NCI-H187 treated with DMSO at 0.1 percent for 48 hours (cell line): ENCODE measurements at regions not wholly inside any gene's neighbourhood (a gene's known extent, or its start where the extent isn't known, plus 50 kb on each side); places are given as distances from the start of the nearest gene placed in this dataset.
"Not testable (repeated sequence)": the region's sequence is repeated elsewhere in the genome, so short reads cannot be mapped to it uniquely, and the experiment has no call there.

Experiments
- DNase-seq: peaks from one replicate; lab custom pipeline; 2025; lab: John Stamatoyannopoulos, UW

DNA sequence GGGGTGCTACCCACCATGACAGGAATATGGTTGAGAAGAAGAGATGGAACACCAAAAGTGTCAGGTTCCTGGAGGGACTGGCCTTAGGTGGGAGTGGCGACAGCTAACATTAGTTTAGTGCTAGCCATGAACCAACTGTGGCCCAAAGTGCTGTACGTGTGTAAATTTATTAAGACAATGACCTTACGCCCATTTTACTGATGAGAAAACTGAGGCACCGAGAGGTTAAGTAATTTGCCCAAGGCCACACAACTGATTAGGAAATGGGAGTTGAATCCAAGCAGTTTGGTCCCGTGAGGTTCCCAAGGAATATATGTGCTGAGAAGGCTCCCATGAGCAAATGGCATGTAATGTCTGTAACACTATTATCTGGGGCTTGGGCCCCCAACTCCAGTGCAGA, 109.5 kb upstream of the SLC1A4 start:
- no peak for DNase-seq

DNA sequence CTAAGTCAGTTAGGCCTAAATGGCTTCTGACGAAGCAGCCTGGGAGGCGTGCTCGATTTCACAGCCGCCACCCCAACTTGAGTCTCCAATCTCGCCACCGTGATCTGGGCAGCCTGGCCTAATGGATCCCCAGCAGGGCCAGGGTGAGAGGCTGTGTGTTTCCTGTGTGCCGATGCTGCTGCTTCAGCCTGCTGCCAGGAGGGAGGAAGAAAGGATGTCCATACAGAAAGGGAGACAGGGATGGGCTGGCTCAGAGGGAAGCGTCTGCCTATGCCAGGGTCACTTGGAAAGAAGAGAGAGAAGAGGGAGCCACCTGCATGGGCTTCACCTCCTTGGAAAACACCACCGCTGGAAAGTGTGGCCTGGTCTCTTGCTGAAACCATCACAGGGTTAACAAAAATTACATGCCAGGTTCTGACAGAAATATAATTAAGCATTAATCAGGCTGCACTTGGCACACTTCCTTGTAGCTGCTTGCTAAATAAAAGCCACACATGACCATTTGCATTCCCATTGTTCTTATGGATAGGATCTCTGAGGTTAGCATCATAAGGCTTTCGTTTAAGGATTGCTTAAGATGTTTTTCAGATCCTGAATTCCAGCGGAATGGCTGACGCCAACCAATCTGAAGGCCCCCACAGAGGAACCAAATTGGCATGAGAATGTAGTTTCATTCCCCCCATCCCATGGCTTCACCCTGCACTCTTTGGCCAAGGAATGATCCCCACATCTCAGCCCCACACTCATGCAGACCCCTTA, 108.8 kb upstream of the SLC1A4 start:
- no peak for DNase-seq

DNA sequence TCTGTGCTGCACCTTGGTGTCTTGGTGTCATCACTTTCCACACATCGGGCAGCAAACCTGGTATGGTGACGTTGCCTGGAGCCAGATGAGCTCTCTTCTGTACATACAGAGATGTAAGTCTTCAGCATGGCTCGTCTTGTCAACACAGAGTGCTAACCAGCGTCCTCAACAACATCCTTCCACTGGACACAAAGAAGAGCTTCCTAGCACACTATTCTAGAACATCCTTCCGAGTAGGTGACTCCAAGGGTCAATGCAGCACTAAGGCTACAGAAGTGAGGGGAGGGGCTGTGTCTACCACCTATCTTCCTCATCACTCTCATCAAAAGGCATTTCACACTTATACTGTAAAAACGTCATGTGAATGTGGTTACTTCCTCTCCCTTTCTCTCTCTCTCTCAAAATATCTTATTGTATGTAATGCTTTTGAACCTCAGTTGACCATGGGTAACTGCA, 108.1 kb upstream of the SLC1A4 start:
- DNase-seq, result no peak

DNA sequence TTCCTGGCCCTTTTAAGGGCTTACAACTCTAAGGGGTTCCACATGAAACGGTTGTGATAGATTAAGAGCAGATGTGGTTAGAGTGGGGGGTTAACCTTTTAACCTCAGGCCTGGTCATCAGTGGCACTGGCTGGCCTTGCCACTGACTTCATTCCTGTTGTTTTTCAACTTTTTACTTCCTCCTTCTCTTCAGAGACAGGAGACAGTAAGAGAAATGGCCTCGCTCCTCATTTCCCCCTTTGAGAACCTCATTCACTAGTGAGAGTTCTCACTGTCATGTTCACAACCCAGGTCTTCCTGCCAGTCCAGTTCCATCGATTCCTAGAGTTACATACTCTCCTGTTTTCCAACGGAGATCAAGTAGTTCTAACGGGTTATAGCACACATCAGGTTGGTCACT, 101.6 kb upstream of the SLC1A4 start:
- no peak for DNase-seq

DNA sequence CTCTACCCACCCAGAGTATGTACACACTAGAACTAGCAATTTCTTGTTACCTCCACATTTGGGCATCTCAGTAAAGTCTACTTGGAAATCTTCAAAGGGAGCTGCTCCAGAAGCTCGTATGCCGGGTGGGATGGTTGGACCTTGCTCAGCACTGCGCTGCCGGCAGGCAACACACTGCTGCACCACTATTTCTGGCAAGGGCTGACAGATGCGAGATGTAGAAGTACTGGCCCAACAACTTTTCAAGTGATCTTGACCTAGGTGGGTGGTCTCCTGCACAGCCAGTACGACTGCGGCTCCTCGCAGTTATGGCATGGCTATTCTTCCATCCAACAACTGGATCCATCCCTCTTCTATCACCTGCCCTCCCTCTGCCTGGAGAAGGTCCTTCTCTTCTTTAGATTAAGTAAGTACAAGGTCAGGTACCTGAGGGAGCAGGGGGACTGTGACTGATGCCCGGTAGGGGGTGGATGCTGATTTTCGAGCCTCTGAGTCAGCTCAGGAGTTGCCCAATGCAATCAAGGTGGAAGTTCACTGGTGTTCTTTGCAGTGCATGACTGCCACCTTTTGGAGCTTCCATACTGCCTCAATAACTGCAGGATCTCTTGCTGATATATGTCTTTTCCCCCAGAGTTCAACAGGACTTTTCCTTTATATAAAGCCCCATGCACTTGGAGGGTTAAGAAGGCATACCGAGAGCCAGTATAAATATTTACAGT, 100.4 kb upstream of the SLC1A4 start:
- DNase-seq, result no peak

DNA sequence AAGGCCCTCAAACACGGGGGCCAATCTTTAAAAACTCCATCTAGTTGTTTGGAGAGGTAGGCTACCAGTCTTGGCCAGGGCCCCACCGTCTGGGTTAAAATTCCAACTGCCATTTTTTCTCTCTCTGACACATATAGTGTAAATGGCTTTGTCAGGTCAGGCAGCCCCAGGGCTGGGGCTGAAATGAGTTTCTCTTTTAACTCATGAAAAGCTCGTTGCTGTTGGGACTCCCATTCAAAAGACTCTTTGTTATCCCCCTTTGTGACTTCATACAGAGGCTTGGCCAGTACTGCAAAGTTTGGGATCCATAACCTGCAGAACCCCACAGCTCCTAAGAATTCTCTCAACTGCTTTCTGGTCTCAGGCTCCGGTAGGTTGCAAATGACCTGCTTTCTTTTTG, 99.4 kb upstream of the SLC1A4 start:
- no peak for DNase-seq

DNA sequence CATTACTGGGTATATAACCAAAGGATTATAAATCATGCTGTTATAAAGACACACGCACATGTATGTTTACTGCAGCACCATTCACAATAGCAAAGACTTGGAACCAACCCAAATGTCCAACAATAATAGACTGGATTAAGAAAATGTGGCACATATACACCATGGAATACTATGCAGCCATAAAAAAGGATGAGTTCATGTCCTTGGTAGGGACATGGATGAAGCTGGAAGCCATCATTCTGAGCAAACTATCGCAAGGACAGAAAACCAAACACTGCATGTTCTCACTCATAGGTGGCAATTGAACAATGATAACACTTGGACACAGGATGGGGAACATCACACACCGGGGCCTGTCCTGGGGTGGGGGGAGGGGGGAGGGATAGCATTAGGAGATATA, 92.6 kb upstream of the SLC1A4 start:
- DNase-seq, result not testable (repeated sequence)

DNA sequence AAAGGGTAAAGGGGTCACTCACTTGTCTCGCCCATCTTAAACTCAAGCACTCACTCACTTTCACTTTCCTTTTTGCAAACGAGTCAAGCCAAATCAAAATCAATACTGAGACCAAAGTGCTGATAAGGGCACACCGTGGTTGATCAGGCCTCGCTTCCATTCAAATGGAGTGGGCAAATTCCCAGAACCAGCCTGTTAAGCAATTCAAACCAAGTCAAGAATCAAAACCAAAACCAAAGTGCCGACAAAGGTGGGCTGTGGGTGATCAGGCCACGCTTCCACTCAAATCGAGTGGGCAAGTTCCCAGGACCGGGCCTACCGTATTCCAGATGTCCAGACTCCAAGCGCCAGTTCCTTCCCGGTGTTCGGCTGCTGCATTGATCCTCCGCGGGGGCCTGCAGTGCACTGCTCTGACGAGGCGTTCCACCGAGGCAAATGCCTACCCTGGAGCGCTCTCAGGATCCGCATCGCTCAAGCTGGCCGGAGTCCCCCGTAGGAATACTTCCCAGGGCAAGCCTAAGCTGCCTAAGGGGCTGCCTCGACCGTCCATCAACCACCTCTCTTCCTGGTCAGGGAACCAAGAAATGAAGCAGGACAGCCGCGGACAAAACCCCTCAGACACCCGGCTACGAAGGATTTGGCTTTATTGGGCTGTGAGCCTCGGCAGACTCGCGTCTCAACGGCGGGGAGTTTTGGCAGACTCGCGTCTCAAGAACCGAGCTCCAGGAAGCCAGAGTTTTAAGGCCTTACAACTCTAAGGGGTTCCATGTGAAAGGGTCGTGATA, 89.9 kb upstream of the SLC1A4 start:
- no peak for DNase-seq

DNA sequence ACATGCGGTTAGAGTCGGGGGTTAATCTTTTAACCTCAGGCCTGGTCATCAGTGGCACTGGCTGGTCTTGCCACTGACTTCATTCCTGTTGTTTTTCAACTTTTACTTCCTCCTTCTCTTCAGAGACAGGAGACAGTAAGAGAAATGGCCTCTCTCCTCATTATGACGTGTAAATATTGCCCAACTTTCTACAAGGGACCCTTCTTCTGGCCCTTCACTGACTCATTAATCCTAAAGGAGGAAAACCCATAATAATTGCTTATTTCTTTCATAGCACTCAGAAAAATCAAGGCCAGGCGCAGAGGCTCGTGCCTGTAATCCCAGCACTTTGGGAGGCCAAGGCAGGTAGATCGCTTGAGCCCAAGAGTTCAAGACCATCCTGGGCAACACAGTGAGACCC, 89.3 kb upstream of the SLC1A4 start:
- not testable (repeated sequence) for DNase-seq

DNA sequence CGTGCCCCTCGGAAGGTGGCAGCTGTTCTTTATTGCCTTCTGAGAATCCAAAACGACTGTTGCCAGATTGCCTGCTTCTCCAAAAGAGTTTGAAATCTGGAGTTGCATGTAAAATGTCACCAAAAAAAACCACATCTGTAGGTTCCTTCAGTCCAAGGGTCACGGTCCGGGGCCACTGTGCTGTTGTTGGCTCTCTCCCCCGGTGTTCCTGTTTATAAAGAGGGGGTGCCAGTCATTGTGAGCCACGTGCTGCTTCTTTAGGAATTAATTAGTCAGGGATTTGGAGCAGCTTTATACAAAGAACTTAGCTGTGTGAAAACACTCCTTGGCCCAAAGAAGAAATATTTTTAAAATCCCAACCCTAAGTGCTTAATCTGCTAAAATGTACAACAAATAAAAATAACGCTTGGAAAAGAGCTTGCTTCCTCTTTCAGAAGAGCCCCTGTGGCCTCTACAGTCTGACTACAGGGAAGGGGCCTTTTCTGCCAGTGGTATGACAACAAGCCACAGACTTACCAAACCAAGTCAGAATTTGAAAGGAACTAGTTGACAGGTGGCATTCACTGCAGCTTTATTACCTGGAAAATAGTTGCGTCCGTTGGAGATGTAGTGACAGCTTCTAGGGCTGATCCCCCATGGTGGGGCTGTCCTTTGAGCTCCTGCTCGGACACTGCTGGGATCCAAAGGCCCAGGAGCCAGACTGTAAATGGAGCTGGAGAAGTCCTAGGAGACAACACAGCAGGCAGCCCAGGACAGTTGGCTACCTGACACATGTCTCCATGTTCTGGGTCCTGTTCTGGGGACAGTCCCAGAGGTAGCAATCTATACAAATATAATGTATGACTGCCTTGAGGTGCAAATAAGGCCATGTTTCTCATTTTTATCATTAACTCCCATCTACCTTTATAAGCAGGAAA, 84.5 kb upstream of the SLC1A4 start:
- DNase-seq, result no peak

DNA sequence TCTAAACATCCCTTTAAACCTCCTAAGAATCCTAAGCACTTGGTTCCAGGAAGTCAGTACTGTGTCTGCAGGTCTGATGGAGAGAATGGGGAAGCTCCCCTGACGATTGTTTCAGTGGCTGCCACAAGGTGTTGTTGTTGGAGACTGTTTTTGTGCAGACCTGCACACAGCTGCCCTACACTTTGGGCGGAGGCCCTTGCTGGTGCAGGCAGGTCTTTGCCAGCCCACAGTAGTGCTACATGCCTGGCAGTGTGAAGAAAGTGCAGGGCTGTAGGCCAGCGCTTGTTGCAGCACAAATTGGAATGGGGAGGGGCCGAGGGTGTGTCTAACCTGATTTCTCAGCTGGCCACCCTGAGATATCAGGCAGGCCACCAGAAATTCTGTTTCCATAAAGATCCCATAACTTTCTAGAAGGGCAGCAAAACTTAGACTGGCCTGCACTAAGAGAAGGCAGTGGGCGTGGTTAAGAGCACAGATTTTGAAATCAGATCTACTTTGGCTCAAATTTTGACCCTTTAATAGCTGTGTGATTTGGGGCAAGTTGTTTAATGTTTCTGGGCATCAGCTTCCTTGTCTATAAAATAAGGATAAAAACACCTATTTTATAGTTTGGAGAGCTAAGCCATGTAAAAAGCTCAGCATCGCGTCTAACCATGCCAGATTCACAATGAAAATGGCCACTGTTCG, 83.7 kb upstream of the SLC1A4 start:
- no peak for DNase-seq

DNA sequence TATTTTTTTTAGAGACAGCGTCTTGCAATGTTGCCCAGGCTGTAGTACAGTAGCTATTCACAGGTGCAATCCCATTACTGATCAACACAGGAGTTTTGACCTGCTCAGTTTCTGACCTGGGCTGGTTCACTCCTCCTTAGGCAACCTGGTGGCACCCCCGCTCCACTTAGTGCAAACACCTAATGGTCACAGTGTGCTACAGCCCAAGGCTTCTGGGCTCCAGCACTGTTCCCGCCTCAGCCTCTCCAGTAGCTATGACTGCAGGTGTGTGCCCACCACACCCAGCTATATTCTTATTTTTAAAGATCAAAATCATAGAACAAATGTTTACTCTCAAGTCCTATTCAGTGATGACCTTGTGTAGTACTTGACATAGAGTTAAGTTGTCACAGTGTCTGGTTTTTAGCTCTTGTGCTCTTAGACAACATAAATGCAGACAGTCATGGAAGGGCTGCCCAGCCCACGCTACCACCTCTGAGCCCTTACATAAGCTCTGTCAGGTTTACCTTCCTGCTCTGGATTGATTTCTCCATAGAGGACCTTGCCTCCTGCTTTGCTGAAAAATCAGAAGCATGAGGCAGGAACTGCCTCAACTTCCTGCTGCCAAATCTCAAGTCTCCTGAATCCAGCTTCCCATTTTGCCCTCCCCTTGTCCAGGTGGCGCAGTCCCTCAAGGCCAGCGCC, 82.2 kb upstream of the SLC1A4 start:
- no peak for DNase-seq

DNA sequence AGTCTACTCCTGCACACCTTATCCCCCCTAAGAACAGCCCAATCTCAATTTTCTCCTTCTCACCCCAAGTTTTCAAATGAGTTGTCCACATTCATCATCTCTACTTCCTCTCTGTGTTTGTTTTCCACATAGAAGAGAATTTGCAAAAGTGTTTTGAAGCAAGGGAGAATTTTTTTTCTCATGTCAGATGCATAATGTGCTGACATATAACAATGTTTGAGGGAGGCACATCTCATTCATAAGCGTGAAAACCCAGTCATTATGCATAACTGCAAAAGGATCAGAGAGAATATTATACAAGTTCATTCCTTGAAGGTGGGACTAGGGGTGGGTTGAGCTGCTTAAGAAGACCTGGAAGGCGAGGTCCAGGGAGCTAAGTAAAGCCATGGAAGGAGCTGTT, 80.8 kb upstream of the SLC1A4 start:
- DNase-seq, result no peak

DNA sequence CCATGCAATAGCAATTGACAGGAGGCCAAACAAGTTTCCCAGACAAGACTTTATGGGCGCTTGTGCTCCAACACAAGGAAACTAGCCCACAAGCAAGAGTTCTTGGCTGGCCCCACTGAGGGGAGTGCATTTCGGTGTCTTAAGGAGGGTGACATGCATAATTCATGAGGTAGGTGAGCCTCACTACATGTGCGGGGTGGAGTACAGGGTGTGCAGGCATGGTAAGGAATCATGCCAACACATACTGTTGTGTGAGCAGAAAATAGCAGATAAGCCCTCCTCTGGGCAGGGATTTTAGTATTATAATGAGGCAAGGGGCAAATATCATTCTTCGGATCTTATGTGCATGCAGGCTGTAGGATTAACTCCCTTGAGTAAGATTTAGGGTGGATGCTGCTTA, 78.7 kb upstream of the SLC1A4 start:
- no peak for DNase-seq

DNA sequence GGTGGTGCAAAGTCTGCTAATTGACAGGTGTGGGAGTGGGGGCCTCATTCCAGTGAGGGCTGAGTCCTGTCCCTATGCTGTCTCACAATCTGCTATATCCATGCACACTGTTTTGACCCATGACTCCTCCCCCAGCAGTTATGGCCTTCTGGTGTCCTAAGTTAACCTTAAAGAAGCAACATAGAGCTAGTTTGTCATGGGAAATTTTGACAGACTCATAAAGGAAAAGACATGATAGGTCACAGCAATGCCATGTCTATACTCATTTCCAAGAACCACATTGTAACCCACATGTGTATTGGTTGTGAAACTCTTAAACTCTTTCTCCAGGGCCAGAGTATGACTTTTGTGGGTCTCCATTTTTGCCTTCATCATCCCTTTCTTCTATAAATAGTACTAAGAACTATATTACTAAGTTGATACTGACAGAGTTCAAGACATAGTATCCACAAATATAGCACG, 78.2 kb upstream of the SLC1A4 start:
- DNase-seq, result no peak

DNA sequence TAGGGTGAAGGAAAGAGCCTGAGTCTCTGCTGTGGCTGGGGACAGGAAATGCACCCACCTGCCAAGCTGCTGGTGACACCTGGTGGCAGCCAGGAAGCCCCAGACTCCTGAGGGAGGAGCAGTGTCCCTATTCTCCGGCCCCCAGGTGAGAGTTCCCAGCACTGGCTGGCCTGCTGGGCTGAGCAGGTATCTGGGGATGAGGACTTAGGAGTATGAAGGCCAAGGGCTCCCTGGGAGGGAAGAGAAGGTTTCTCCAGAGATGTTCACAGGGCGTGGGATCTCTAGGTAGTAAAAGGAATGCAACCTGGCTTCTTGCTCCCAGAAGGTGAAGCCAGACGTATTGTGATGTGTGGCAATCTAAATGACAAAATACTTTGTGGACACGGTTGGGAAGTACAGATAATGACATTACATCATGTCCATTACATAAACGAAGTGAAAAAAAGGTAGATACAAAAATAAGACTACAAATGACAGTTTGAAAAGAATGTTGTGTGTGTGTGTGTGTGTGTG, 75.8 kb upstream of the SLC1A4 start:
- no peak for DNase-seq

DNA sequence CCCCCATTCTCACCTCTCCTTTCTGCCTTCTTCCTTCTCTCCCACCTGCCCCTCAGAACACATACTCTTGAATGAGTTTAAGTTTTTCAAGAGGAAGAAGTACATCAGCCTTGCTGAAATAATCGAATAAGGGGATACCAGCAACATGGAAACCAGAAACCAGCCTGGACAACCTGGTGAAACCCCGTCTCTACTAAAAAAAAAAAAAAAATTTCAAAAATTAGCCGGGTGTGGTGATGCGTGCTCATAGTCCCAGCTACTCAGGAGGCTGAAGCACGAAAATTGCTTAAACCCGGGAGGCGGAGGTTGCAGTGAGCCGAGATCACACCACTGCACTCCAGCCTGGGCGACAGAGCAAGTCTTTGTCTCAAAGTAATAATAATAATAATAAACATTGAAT, 75.0 kb upstream of the SLC1A4 start:
- DNase-seq, result no peak

DNA sequence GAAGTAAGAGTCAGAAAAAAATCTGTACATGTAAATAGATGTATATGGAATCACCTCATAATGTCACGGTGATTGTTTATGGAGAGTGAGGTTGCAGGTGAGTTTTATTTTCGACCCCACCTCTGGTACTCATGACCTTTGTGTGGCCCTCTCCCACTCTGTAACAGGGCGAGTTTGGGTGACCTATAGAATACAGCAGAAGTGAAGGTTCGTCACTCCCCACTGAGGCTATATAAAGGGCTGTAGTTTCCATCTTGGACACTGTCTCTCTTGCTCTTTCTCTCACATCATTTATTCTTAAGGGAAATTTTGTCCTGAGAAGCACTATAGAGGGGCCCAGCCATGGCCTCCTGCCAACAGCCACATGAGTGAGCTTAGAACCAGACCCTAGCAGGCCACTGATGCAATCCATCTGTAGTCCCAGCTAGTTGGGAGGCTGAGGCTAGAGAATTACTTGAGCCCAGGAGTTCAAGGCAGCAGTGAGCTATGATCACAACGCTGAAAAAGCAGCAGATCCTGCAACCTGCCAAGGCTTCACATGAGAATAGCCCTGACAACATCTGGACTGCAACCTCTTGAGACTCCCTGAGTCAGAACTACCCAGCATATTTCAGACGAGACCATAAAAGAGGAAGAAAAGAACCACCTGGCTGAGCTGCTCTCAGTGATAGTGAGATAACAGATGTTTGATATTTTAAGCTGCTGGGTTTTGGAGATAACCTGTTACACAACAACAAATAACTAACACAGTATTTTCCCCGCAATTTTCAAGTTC, 74.3 kb upstream of the SLC1A4 start:
- DNase-seq, result no peak

DNA sequence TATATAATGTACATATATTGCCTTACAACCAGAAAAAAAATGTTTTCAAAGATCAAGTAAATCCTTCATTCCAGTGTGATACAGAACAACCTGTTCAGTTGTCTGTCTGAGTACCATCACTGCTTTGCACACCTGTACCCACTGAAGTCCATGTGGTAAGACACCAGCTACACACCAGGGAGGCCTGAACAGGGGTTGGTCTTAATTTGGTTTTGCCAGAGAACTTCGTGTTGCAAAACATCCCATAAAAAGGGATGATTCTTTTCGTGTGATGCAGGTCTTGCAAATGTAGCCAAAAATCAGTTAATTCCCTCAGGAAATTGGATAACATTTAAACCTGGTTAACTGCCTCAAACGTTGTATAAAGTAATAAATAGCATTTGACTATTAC, 73.7 kb upstream of the SLC1A4 start:
- DNase-seq, result no peak
